HepG2 (cell line): ENCODE measurements at regions not wholly inside any gene's neighbourhood (a gene's known extent, or its start where the extent isn't known, plus 50 kb on each side); places are given as distances from the start of the nearest gene placed in this dataset.

Experiments
- RAD21 ChIP-seq: fragments of 450-650 bp; formaldehyde crosslinking; IDR thresholded peaks from 2 replicates; pipeline ENCODE4 v1.5.0; 2020; ENCODE audit warnings: mild to moderate bottlenecking
- TF ChIP-seq, protein P1 (sequence below): sonication (generic); formaldehyde crosslinking; IDR thresholded peaks from 2 replicates; pipeline ENCODE4 v1.4.0; 2020; ENCODE audit warnings: missing genetic modification reagents, borderline replicate concordance
- TF ChIP-seq, protein P2 (sequence below): sonication (generic); formaldehyde crosslinking; IDR thresholded peaks from 2 replicates; pipeline ENCODE4 v1.5.0; 2020; ENCODE audit warnings: mild to moderate bottlenecking, missing genetic modification reagents, borderline replicate concordance
- TF ChIP-seq, protein P3 (sequence below): sonication (generic); formaldehyde crosslinking; IDR thresholded peaks from 2 replicates; pipeline ENCODE4 v1.5.0; 2020; ENCODE audit warnings: mild to moderate bottlenecking, missing genetic modification reagents, moderate library complexity
- TF ChIP-seq, protein P4 (sequence below): sonication (generic); formaldehyde crosslinking; IDR thresholded peaks from 2 replicates; pipeline ENCODE4 v1.4.0; 2020; ENCODE audit warnings: missing genetic modification reagents, borderline replicate concordance

DNA sequence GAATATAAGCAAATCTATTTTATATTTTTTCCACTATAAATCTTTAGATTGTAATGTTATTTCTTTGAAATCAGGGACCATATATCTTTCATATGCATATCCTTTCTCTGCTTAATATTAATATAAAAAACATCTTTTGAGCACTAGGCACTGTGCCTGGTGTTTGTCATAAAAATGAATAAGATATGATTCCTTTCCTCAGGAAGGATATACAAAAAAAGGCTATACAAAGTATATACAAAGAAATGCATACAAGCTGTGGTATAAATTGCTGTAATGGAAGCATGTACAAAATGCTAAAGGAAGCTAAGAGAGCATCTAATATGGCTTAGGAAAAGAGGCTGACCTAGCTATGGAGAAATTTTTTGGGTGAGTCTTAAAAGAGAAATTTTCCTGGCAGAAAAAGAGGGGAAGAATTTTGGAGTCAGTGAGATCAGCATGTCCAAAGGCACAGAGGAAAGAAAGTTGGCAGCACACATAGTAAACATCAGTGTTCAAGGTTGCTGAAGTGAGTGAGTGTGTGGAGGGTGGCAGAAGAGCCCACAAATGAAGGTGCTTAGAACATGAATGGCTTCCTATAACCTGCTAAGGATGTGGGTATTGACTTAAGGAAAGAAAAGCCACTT is 500.0 kb downstream of the SPRY1 start:
- TF ChIP-seq RAD21, result no peak
- TF ChIP-seq, protein P1, sequence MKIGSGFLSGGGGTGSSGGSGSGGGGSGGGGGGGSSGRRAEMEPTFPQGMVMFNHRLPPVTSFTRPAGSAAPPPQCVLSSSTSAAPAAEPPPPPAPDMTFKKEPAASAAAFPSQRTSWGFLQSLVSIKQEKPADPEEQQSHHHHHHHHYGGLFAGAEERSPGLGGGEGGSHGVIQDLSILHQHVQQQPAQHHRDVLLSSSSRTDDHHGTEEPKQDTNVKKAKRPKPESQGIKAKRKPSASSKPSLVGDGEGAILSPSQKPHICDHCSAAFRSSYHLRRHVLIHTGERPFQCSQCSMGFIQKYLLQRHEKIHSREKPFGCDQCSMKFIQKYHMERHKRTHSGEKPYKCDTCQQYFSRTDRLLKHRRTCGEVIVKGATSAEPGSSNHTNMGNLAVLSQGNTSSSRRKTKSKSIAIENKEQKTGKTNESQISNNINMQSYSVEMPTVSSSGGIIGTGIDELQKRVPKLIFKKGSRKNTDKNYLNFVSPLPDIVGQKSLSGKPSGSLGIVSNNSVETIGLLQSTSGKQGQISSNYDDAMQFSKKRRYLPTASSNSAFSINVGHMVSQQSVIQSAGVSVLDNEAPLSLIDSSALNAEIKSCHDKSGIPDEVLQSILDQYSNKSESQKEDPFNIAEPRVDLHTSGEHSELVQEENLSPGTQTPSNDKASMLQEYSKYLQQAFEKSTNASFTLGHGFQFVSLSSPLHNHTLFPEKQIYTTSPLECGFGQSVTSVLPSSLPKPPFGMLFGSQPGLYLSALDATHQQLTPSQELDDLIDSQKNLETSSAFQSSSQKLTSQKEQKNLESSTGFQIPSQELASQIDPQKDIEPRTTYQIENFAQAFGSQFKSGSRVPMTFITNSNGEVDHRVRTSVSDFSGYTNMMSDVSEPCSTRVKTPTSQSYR (CRISPR knock-in tag), result no peak
- TF ChIP-seq, protein P2, sequence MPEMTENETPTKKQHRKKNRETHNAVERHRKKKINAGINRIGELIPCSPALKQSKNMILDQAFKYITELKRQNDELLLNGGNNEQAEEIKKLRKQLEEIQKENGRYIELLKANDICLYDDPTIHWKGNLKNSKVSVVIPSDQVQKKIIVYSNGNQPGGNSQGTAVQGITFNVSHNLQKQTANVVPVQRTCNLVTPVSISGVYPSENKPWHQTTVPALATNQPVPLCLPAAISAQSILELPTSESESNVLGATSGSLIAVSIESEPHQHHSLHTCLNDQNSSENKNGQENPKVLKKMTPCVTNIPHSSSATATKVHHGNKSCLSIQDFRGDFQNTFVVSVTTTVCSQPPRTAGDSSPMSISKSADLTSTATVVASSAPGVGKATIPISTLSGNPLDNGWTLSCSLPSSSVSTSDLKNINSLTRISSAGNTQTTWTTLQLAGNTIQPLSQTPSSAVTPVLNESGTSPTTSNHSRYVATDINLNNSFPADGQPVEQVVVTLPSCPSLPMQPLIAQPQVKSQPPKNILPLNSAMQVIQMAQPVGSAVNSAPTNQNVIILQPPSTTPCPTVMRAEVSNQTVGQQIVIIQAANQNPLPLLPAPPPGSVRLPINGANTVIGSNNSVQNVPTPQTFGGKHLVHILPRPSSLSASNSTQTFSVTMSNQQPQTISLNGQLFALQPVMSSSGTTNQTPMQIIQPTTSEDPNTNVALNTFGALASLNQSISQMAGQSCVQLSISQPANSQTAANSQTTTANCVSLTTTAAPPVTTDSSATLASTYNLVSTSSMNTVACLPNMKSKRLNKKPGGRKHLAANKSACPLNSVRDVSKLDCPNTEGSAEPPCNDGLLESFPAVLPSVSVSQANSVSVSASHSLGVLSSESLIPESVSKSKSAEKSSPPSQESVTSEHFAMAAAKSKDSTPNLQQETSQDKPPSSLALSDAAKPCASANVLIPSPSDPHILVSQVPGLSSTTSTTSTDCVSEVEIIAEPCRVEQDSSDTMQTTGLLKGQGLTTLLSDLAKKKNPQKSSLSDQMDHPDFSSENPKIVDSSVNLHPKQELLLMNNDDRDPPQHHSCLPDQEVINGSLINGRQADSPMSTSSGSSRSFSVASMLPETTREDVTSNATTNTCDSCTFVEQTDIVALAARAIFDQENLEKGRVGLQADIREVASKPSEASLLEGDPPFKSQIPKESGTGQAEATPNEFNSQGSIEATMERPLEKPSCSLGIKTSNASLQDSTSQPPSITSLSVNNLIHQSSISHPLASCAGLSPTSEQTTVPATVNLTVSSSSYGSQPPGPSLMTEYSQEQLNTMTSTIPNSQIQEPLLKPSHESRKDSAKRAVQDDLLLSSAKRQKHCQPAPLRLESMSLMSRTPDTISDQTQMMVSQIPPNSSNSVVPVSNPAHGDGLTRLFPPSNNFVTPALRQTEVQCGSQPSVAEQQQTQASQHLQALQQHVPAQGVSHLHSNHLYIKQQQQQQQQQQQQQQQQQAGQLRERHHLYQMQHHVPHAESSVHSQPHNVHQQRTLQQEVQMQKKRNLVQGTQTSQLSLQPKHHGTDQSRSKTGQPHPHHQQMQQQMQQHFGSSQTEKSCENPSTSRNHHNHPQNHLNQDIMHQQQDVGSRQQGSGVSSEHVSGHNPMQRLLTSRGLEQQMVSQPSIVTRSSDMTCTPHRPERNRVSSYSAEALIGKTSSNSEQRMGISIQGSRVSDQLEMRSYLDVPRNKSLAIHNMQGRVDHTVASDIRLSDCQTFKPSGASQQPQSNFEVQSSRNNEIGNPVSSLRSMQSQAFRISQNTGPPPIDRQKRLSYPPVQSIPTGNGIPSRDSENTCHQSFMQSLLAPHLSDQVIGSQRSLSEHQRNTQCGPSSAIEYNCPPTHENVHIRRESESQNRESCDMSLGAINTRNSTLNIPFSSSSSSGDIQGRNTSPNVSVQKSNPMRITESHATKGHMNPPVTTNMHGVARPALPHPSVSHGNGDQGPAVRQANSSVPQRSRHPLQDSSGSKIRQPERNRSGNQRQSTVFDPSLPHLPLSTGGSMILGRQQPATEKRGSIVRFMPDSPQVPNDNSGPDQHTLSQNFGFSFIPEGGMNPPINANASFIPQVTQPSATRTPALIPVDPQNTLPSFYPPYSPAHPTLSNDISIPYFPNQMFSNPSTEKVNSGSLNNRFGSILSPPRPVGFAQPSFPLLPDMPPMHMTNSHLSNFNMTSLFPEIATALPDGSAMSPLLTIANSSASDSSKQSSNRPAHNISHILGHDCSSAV (CRISPR knock-in tag), result no peak
- TF ChIP-seq, protein P3, sequence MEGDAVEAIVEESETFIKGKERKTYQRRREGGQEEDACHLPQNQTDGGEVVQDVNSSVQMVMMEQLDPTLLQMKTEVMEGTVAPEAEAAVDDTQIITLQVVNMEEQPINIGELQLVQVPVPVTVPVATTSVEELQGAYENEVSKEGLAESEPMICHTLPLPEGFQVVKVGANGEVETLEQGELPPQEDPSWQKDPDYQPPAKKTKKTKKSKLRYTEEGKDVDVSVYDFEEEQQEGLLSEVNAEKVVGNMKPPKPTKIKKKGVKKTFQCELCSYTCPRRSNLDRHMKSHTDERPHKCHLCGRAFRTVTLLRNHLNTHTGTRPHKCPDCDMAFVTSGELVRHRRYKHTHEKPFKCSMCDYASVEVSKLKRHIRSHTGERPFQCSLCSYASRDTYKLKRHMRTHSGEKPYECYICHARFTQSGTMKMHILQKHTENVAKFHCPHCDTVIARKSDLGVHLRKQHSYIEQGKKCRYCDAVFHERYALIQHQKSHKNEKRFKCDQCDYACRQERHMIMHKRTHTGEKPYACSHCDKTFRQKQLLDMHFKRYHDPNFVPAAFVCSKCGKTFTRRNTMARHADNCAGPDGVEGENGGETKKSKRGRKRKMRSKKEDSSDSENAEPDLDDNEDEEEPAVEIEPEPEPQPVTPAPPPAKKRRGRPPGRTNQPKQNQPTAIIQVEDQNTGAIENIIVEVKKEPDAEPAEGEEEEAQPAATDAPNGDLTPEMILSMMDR, result no peak
- TF ChIP-seq, protein P4, sequence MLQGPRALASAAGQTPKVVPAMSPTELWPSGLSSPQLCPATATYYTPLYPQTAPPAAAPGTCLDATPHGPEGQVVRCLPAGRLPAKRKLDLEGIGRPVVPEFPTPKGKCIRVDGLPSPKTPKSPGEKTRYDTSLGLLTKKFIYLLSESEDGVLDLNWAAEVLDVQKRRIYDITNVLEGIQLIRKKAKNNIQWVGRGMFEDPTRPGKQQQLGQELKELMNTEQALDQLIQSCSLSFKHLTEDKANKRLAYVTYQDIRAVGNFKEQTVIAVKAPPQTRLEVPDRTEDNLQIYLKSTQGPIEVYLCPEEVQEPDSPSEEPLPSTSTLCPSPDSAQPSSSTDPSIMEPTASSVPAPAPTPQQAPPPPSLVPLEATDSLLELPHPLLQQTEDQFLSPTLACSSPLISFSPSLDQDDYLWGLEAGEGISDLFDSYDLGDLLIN (CRISPR knock-in tag), result no peak
